HEK293 (cell line): ENCODE measurements at regions not wholly inside any gene's neighbourhood (a gene's known extent, or its start where the extent isn't known, plus 50 kb on each side); places are given as distances from the start of the nearest gene placed in this dataset.

Experiments used
- CTCF ChIA-PET: fragments of 350-600 bp; formaldehyde crosslinking; extraction: SDS; loops from one replicate; lab custom pipeline; 2021; ENCODE audit warnings: antibody characterized with exemption; lab: Yijun Ruan, JAX
- POLR2A ChIA-PET: fragments of 300-600 bp; formaldehyde crosslinking; extraction: SDS; loops from one replicate; lab custom pipeline; 2020; ENCODE audit warnings: antibody characterized with exemption, inconsistent platforms; lab: Yijun Ruan, JAX
- H3K27ac ChIP-seq: fragments of 200-500 bp; sonication (Bioruptor generic); 2 replicates; pipeline ENCODE4 v1.5.1; 2014; ENCODE audit warnings: low read depth, low read length, control low read depth, inconsistent platforms; ENCODE audit errors: extremely low read depth
- H3K36me3 ChIP-seq, 2 experiments: fragments of 200-500 bp in 1 of 2; sonication (Bioruptor generic) in 1 of 2; 1 replicate in 1 of 2; 2 replicates in 1 of 2; pipeline ENCODE4 v1.5.1; 2014 to 2017; ENCODE audit warnings: inconsistent platforms in 2 of 2, low read length in 2 of 2; ENCODE audit not compliant: control insufficient read depth in 2 of 2, insufficient read depth in 1 of 2
- H3K4me1 ChIP-seq: fragments of 200-500 bp; sonication (Bioruptor generic); 2 replicates; pipeline ENCODE4 v1.5.1; 2014; ENCODE audit warnings: mild to moderate bottlenecking, low read length, inconsistent platforms; ENCODE audit not compliant: control insufficient read depth, insufficient read depth
- H3K4me3 ChIP-seq: 2 replicates; pipeline ENCODE4 v1.5.1; 2011; ENCODE audit warnings: low read depth, mild to moderate bottlenecking, control low read depth, low read length, moderate library complexity
- H3K9me3 ChIP-seq: fragments of 200-500 bp; sonication (Bioruptor generic); 2 replicates; pipeline ENCODE4 v1.5.1; 2014; ENCODE audit warnings: low read depth, low read length, inconsistent platforms; ENCODE audit not compliant: control insufficient read depth, insufficient read depth
- HOXA7 ChIP-seq: sonication (generic); formaldehyde crosslinking; IDR thresholded peaks from 2 replicates; pipeline ENCODE4 v1.8.1; 2022; ENCODE audit warnings: missing genetic modification reagents, borderline replicate concordance
- KLF7 ChIP-seq: fragments of 450-650 bp; formaldehyde crosslinking; IDR thresholded peaks from 2 replicates; pipeline ENCODE4 v1.5.1; 2016; ENCODE audit warnings: missing biosample characterization, missing genetic modification characterization, borderline replicate concordance
- MEIS1 ChIP-seq: sonication (generic); formaldehyde crosslinking; IDR thresholded peaks from 2 replicates; pipeline ENCODE4 v1.8.1; 2022; ENCODE audit warnings: missing genetic modification reagents, mild to moderate bottlenecking, borderline replicate concordance
- OSR2 ChIP-seq: fragments of 450-650 bp; formaldehyde crosslinking; IDR thresholded peaks from 2 replicates; pipeline ENCODE4 v1.5.1; 2016; ENCODE audit warnings: missing biosample characterization, missing genetic modification characterization
- SETDB1 ChIP-seq: IDR thresholded peaks from one replicate; pipeline ENCODE4 v1.6.1; 2017; ENCODE audit warnings: mild to moderate bottlenecking, low read length, moderate library complexity, mixed read lengths; ENCODE audit not compliant: insufficient read length
- SP2 ChIP-seq: fragments of 450-650 bp; formaldehyde crosslinking; IDR thresholded peaks from 2 replicates; pipeline ENCODE4 v1.5.1; 2016; ENCODE audit warnings: missing biosample characterization, missing genetic modification characterization
- TRIM28 ChIP-seq: IDR thresholded peaks from 2 replicates; pipeline ENCODE4 v1.6.1; 2011; ENCODE audit warnings: low read length, control low read depth, borderline replicate concordance
- YY1 ChIP-seq: fragments of 450-650 bp; formaldehyde crosslinking; IDR thresholded peaks from 2 replicates; pipeline ENCODE4 v1.5.1; 2018; ENCODE audit warnings: missing biosample characterization, missing genetic modification characterization
- ZNF169 ChIP-seq: fragments of 450-650 bp; formaldehyde crosslinking; IDR thresholded peaks from 2 replicates; pipeline ENCODE4 v1.5.1; 2016; ENCODE audit warnings: missing biosample characterization, missing genetic modification characterization
- ZNF423 ChIP-seq: fragments of 450-650 bp; formaldehyde crosslinking; IDR thresholded peaks from 2 replicates; pipeline ENCODE4 v1.5.1; 2016; ENCODE audit warnings: missing biosample characterization, missing genetic modification characterization
- ZNF560 ChIP-seq: fragments of 450-650 bp; formaldehyde crosslinking; IDR thresholded peaks from 2 replicates; pipeline ENCODE4 v1.5.1; 2017; ENCODE audit warnings: missing biosample characterization, missing genetic modification characterization, borderline replicate concordance
- ZNF626 ChIP-seq: fragments of 450-650 bp; sonication (Bioruptor Pico); formaldehyde crosslinking; IDR thresholded peaks from 2 replicates; pipeline ENCODE4 v1.5.1; 2018; ENCODE audit warnings: missing biosample characterization, missing genetic modification characterization, inconsistent platforms
- ZNF654 ChIP-seq: fragments of 450-650 bp; formaldehyde crosslinking; IDR thresholded peaks from 2 replicates; pipeline ENCODE4 v1.5.1; 2016; ENCODE audit warnings: low read depth, missing biosample characterization, missing genetic modification characterization
- ZNF660 ChIP-seq: fragments of 450-650 bp; IDR thresholded peaks from 2 replicates; pipeline ENCODE4 v1.5.1; 2018; ENCODE audit warnings: missing biosample characterization, mild to moderate bottlenecking, missing genetic modification characterization
- ZNF747 ChIP-seq: fragments of 450-650 bp; formaldehyde crosslinking; IDR thresholded peaks from 2 replicates; pipeline ENCODE4 v1.5.1; 2016; ENCODE audit warnings: missing biosample characterization, missing genetic modification characterization
- ZNF792 ChIP-seq: fragments of 450-650 bp; formaldehyde crosslinking; IDR thresholded peaks from 2 replicates; pipeline ENCODE4 v1.5.1; 2016; ENCODE audit warnings: missing biosample characterization, missing genetic modification characterization
- TF ChIP-seq, protein P1 (sequence below): fragments of 450-650 bp; formaldehyde crosslinking; IDR thresholded peaks from 2 replicates; pipeline ENCODE4 v1.5.1; 2017; ENCODE audit warnings: missing biosample characterization, missing genetic modification characterization
- TF ChIP-seq, protein P2 (sequence below): fragments of 450-650 bp; IDR thresholded peaks from 2 replicates; pipeline ENCODE4 v1.5.1; 2018; ENCODE audit warnings: missing biosample characterization, mild to moderate bottlenecking, missing genetic modification characterization
- TF ChIP-seq, protein P3 (sequence below): fragments of 450-650 bp; formaldehyde crosslinking; IDR thresholded peaks from 2 replicates; pipeline ENCODE4 v1.5.1; 2016; ENCODE audit warnings: missing biosample characterization, missing genetic modification characterization

DNA sequence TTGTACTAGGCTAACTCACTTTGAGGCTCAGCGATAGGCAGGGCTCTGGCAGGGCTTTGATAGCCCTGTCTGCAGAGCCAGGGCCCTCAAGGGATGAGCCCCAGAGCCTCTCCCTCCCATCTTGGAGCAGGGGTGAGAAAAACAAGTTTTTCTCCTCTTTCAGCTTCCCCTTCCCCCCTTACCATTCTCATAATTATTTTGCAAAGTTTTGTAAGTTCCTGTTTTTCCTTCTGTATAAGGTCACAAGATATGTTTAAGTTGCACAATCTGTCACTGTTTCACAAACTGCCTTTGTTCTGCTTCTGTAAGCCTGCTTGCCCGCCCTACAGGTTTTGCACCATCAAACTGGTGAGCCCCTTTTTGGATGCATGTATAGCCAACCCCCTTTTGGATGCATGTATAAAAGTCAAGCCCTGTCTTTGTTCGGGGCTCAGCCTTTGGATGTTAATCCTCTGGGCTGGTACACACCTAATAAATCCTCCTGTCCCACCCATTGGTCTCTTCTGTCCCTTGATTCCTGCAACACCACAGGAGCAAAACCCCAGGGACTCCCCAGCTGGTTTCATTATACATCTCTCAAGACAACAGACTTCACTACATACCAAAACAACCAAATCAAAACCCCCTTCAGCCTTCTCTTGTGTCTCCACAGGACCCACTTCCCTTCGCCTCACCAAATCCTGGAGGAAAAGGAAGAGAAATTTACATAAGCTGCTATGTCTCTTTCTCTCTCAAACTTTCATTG lies 52.5 kb upstream of the RESF1 start:
- H3K4me3 ChIP-seq, result no peak overlapping the region
- ChIA-PET CTCF (no interaction called here), POLR2A (no interaction called here)
- H3K27ac ChIP-seq, result no peak overlapping the region
- no peaks in the 10 kb centered on the region for H3K4me1 ChIP-seq
- no peaks in the 10 kb centered on the region for H3K9me3 ChIP-seq
- TF ChIP-seq, protein P1, sequence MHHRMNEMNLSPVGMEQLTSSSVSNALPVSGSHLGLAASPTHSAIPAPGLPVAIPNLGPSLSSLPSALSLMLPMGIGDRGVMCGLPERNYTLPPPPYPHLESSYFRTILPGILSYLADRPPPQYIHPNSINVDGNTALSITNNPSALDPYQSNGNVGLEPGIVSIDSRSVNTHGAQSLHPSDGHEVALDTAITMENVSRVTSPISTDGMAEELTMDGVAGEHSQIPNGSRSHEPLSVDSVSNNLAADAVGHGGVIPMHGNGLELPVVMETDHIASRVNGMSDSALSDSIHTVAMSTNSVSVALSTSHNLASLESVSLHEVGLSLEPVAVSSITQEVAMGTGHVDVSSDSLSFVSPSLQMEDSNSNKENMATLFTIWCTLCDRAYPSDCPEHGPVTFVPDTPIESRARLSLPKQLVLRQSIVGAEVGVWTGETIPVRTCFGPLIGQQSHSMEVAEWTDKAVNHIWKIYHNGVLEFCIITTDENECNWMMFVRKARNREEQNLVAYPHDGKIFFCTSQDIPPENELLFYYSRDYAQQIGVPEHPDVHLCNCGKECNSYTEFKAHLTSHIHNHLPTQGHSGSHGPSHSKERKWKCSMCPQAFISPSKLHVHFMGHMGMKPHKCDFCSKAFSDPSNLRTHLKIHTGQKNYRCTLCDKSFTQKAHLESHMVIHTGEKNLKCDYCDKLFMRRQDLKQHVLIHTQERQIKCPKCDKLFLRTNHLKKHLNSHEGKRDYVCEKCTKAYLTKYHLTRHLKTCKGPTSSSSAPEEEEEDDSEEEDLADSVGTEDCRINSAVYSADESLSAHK, result no peak
- TF ChIP-seq ZNF169 (tag by site-specific recombination) (no peak), ZNF626 (0 out of 2 replicates have a peak, but pooled peaks have one; percentile 18), YY1 (tag by site-specific recombination) (no peak), ZNF792 (tag by site-specific recombination) (no peak), TRIM28 (peak; percentile 28; the same call in 1 of the 2 replicates), MEIS1 (CRISPR knock-in tag) (no peak), SETDB1 (peak; percentile 88)
- TF ChIP-seq, protein P2, sequence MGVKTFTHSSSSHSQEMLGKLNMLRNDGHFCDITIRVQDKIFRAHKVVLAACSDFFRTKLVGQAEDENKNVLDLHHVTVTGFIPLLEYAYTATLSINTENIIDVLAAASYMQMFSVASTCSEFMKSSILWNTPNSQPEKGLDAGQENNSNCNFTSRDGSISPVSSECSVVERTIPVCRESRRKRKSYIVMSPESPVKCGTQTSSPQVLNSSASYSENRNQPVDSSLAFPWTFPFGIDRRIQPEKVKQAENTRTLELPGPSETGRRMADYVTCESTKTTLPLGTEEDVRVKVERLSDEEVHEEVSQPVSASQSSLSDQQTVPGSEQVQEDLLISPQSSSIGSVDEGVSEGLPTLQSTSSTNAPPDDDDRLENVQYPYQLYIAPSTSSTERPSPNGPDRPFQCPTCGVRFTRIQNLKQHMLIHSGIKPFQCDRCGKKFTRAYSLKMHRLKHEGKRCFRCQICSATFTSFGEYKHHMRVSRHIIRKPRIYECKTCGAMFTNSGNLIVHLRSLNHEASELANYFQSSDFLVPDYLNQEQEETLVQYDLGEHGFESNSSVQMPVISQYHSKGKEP, result no peak
- TF ChIP-seq, protein P3, sequence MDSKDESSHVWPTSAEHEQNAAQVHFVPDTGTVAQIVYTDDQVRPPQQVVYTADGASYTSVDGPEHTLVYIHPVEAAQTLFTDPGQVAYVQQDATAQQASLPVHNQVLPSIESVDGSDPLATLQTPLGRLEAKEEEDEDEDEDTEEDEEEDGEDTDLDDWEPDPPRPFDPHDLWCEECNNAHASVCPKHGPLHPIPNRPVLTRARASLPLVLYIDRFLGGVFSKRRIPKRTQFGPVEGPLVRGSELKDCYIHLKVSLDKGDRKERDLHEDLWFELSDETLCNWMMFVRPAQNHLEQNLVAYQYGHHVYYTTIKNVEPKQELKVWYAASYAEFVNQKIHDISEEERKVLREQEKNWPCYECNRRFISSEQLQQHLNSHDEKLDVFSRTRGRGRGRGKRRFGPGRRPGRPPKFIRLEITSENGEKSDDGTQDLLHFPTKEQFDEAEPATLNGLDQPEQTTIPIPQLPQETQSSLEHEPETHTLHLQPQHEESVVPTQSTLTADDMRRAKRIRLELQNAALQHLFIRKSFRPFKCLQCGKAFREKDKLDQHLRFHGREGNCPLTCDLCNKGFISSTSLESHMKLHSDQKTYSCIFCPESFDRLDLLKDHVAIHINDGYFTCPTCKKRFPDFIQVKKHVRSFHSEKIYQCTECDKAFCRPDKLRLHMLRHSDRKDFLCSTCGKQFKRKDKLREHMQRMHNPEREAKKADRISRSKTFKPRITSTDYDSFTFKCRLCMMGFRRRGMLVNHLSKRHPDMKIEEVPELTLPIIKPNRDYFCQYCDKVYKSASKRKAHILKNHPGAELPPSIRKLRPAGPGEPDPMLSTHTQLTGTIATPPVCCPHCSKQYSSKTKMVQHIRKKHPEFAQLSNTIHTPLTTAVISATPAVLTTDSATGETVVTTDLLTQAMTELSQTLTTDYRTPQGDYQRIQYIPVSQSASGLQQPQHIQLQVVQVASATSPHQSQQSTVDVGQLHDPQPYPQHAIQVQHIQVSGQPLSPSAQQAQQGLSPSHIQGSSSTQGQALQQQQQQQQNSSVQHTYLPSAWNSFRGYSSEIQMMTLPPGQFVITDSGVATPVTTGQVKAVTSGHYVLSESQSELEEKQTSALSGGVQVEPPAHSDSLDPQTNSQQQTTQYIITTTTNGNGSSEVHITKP, result no peak
- no peaks in the 10 kb centered on the region for H3K36me3 ChIP-seq

DNA sequence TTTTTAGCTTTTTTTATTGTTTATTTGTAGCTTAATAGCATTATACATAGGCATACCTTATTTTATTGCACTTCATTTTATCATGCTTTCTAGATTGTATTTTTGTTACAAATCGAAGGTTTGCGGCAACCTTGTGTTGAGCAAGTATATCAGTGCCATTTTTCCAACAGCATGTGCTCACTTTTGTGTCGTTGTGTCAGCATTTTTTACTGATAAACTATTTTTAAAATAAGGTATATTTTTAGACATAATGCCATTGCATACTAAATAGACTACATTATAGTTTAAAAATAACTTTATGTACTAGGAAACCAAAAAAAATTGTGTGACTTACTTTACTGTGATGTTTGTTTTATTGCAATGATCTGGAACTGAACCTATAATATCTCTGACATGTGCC lies 56.2 kb upstream of the RESF1 start:
- no peaks in the 10 kb centered on the region for H3K9me3 ChIP-seq
- H3K4me3 ChIP-seq, result no peak overlapping the region
- H3K4me1 ChIP-seq, result no peaks in the 10 kb centered on the region
- POLR2A ChIA-PET, result no interaction called here
- no peak for TF ChIP-seq HOXA7
- TF ChIP-seq SP2 (tag by site-specific recombination), result no peak
- TF ChIP-seq KLF7 (tag by site-specific recombination), result no peak
- no peak for TF ChIP-seq OSR2 (tag by site-specific recombination)
- no peak for TF ChIP-seq ZNF654 (tag by site-specific recombination)
- TF ChIP-seq ZNF423 (tag by site-specific recombination), result no peak
- no peak for TF ChIP-seq ZNF747
- no peak for TF ChIP-seq ZNF660 (tag by site-specific recombination)
- TF ChIP-seq ZNF560, result no peak
- no peaks in the 10 kb centered on the region for H3K36me3 ChIP-seq
- H3K27ac ChIP-seq, result no peak overlapping the region
- CTCF ChIA-PET, result no interaction called here
